H9 (cell line): ENCODE measurements at regions not wholly inside any gene's neighbourhood (a gene's known extent, or its start where the extent isn't known, plus 50 kb on each side); places are given as distances from the start of the nearest gene placed in this dataset.

Source experiments
- DNase-seq: peaks from one replicate; pipeline ENCODE4 v3.0.0-alpha.2; 2017
- H2AFZ ChIP-seq: one replicate; pipeline ENCODE4 v1.6.1; 2013; ENCODE audit warnings: mild to moderate bottlenecking, low read length, control low read depth, moderate library complexity
- H2AK5ac ChIP-seq: 2 replicates; pipeline ENCODE4 v1.6.1; 2013; ENCODE audit warnings: low read length, control low read depth, mixed read lengths; ENCODE audit not compliant: insufficient read length
- H2BK120ac ChIP-seq: one replicate; pipeline ENCODE4 v1.6.1; 2013; ENCODE audit warnings: low read depth, mild to moderate bottlenecking, low read length, control low read depth, inconsistent platforms; ENCODE audit not compliant: poor library complexity, severe bottlenecking
- H2BK12ac ChIP-seq: 2 replicates; pipeline ENCODE4 v1.6.1; 2013; ENCODE audit warnings: low read length, control low read depth, mixed read lengths, low read depth; ENCODE audit not compliant: insufficient read length
- H2BK15ac ChIP-seq: 2 replicates; pipeline ENCODE4 v1.6.1; 2013; ENCODE audit warnings: low read depth, low read length, control low read depth
- H2BK20ac ChIP-seq: one replicate; pipeline ENCODE4 v1.6.1; 2013; ENCODE audit warnings: low read depth, mild to moderate bottlenecking, low read length, control low read depth, inconsistent platforms; ENCODE audit not compliant: poor library complexity, severe bottlenecking
- H2BK5ac ChIP-seq: 2 replicates; pipeline ENCODE4 v1.6.1; 2013; ENCODE audit warnings: low read length, control low read depth, mixed read lengths; ENCODE audit not compliant: insufficient read length
- H3K14ac ChIP-seq: 2 replicates; pipeline ENCODE4 v1.6.1; 2013; ENCODE audit warnings: low read length, control low read depth; ENCODE audit not compliant: insufficient read depth
- H3K18ac ChIP-seq: 2 replicates; pipeline ENCODE4 v1.6.1; 2013; ENCODE audit warnings: low read depth, mild to moderate bottlenecking, mixed read lengths, low read length, control low read depth; ENCODE audit not compliant: insufficient read length
- H3K23ac ChIP-seq: 2 replicates; pipeline ENCODE4 v1.6.1; 2013; ENCODE audit warnings: low read length, control low read depth, mixed read lengths, low read depth; ENCODE audit not compliant: insufficient read length
- H3K23me2 ChIP-seq: 2 replicates; pipeline ENCODE4 v1.6.1; 2013; ENCODE audit warnings: low read depth, mild to moderate bottlenecking, mixed read lengths, low read length, control low read depth; ENCODE audit not compliant: insufficient read length, poor library complexity, severe bottlenecking
- H3K27ac ChIP-seq: 2 replicates; pipeline ENCODE4 v1.5.1; 2013; ENCODE audit warnings: low read length, control low read depth, mixed read lengths, low read depth; ENCODE audit not compliant: insufficient read length
- H3K27me3 ChIP-seq: 2 replicates; pipeline ENCODE4 v1.6.1; 2013; ENCODE audit warnings: low read length, control low read depth, inconsistent platforms; ENCODE audit not compliant: insufficient read depth
- H3K4ac ChIP-seq: 2 replicates; pipeline ENCODE4 v1.6.1; 2013; ENCODE audit warnings: low read depth, mild to moderate bottlenecking, control low read depth, inconsistent platforms, low read length, moderate library complexity
- H3K4me1 ChIP-seq: 2 replicates; pipeline ENCODE4 v1.6.1; 2013; ENCODE audit warnings: low read length, control low read depth, inconsistent platforms; ENCODE audit not compliant: insufficient read depth
- H3K4me2 ChIP-seq: 2 replicates; pipeline ENCODE4 v1.6.1; 2013; ENCODE audit warnings: low read length, control low read depth, mixed read lengths; ENCODE audit not compliant: insufficient read length, insufficient read depth
- H3K56ac ChIP-seq: 2 replicates; pipeline ENCODE4 v1.6.1; 2013; ENCODE audit warnings: low read depth, mild to moderate bottlenecking, mixed read lengths, low read length, control low read depth; ENCODE audit not compliant: insufficient read length
- H3K79me1 ChIP-seq: 2 replicates; pipeline ENCODE4 v1.6.1; 2013; ENCODE audit warnings: low read depth, mild to moderate bottlenecking, moderate library complexity, low read length, control low read depth, inconsistent platforms; ENCODE audit not compliant: insufficient read depth, poor library complexity, severe bottlenecking
- H3K79me2 ChIP-seq: 2 replicates; pipeline ENCODE4 v1.6.1; 2013; ENCODE audit warnings: low read length, control low read depth, inconsistent platforms; ENCODE audit not compliant: insufficient read depth
- H3K9ac ChIP-seq: 2 replicates; pipeline ENCODE4 v1.6.1; 2013; ENCODE audit warnings: low read length, control low read depth, mixed read lengths; ENCODE audit not compliant: insufficient read length; ENCODE audit errors: extremely low read depth
- H3K9me3 ChIP-seq: one replicate; pipeline ENCODE4 v1.6.1; 2013; ENCODE audit warnings: low read depth, low read length, inconsistent platforms; ENCODE audit not compliant: control insufficient read depth
- H3T11ph ChIP-seq: one replicate; pipeline ENCODE4 v1.6.1; 2013; ENCODE audit warnings: mild to moderate bottlenecking, low read length, control low read depth, inconsistent platforms
- H4K20me1 ChIP-seq: one replicate; pipeline ENCODE4 v1.6.1; 2013; ENCODE audit not compliant: control insufficient read depth, insufficient read length, insufficient read depth
- H4K5ac ChIP-seq: 2 replicates; pipeline ENCODE4 v1.6.1; 2013; ENCODE audit warnings: low read depth, mild to moderate bottlenecking, mixed read lengths, low read length, control low read depth; ENCODE audit not compliant: insufficient read length
- H4K8ac ChIP-seq: replicated peaks from 2 replicates; pipeline ENCODE4 v1.6.1; 2013; ENCODE audit warnings: low read length, control low read depth, mixed read lengths, low read depth; ENCODE audit not compliant: insufficient read length
- H4K91ac ChIP-seq: 2 replicates; pipeline ENCODE4 v1.6.1; 2013; ENCODE audit warnings: low read depth, mild to moderate bottlenecking, moderate library complexity, mixed read lengths, low read length, control low read depth; ENCODE audit not compliant: insufficient read length
- H3K27ac Mint-ChIP-seq, 3 experiments: 2 replicates in 2 of 3; 3 replicates in 1 of 3; pipeline ENCODE4 v1.8.0; 2020 to 2021; ENCODE audit warnings: mixed read lengths in 3 of 3, mild to moderate bottlenecking in 1 of 3, moderate library complexity in 1 of 3
- H3K27me3 Mint-ChIP-seq: 2 replicates; pipeline ENCODE4 v1.8.0; 2021; ENCODE audit warnings: low read depth, mild to moderate bottlenecking, moderate library complexity, mixed read lengths
- H3K36me3 Mint-ChIP-seq, 3 experiments: 2 replicates in 2 of 3; 3 replicates in 1 of 3; pipeline ENCODE4 v1.8.0; 2020 to 2021; ENCODE audit warnings: low read depth in 3 of 3, mixed read lengths in 3 of 3; ENCODE audit not compliant: insufficient read depth in 1 of 3
- H3K4me1 Mint-ChIP-seq, 2 experiments: 2 replicates each; pipeline ENCODE4 v1.8.0; 2020; ENCODE audit warnings: mixed read lengths in 2 of 2
- H3K4me3 Mint-ChIP-seq, 2 experiments: 2 replicates in 1 of 2; 3 replicates in 1 of 2; pipeline ENCODE4 v1.8.0; 2020 to 2021; ENCODE audit warnings: mild to moderate bottlenecking in 2 of 2, mixed read lengths in 2 of 2, moderate library complexity in 1 of 2
- H3K9me3 Mint-ChIP-seq, 2 experiments: 2 replicates in 1 of 2; 3 replicates in 1 of 2; pipeline ENCODE4 v1.8.0; 2020; ENCODE audit warnings: mild to moderate bottlenecking in 2 of 2, mixed read lengths in 2 of 2, moderate library complexity in 1 of 2
- WGBS: extraction: QIAGEN DNeasy Blood & Tissue Kit; methylation state at CpG from one replicate; pipeline ENCODE4 v1.1.7; 2013; ENCODE audit warnings: missing lambda C conversion rate, low lambda C conversion rate, mixed read lengths; ENCODE audit not compliant: insufficient read length; ENCODE audit errors: extremely low coverage; 5-methylcytosine and 5-hydroxymethylcytosine counted together
- TF ChIP-seq, protein P1 (sequence below): fragments of 200-600 bp; sonication (generic); conservative IDR thresholded peaks from 3 replicates; pipeline ENCODE4 v1.8.0; 2021; ENCODE audit warnings: antibody characterized with exemption, mild to moderate bottlenecking

DNA sequence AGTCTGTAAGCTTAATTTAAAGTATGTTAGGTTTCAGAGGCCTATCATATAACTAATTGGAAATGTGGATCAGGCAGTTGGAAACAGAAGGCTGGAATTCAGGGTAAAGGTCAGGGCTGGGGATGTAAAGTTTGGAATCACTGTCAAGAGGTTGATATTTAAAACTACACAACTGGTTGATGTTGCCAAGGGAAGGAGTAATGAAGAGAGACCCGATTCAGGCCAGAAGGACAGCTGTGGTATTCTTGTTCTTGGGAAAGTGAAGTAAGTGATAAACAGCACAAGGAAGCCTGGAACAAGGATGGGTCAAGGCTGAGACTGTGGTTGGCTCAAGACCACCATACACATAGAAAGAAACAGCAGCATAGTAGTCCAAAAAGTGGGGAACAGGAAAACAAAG is 654.2 kb downstream of the NTRK3 start:
- TF ChIP-seq, protein P1, sequence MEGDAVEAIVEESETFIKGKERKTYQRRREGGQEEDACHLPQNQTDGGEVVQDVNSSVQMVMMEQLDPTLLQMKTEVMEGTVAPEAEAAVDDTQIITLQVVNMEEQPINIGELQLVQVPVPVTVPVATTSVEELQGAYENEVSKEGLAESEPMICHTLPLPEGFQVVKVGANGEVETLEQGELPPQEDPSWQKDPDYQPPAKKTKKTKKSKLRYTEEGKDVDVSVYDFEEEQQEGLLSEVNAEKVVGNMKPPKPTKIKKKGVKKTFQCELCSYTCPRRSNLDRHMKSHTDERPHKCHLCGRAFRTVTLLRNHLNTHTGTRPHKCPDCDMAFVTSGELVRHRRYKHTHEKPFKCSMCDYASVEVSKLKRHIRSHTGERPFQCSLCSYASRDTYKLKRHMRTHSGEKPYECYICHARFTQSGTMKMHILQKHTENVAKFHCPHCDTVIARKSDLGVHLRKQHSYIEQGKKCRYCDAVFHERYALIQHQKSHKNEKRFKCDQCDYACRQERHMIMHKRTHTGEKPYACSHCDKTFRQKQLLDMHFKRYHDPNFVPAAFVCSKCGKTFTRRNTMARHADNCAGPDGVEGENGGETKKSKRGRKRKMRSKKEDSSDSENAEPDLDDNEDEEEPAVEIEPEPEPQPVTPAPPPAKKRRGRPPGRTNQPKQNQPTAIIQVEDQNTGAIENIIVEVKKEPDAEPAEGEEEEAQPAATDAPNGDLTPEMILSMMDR = no peak

More for the DNA sequence above, 654.2 kb downstream of the NTRK3 start:
- Histone ChIP-seq H3K18ac (no peak overlapping the region), H3K4me1 (no peaks in the 10 kb centered on the region), H3K9me3 (no peaks in the 10 kb centered on the region), H3K14ac (no peak overlapping the region), H2BK15ac (no peak overlapping the region), H3K79me2 (no peaks in the 10 kb centered on the region), H4K5ac (no peak overlapping the region), H2BK120ac (no peak overlapping the region), H2AK5ac (no peak overlapping the region), H3K23me2 (no peaks in the 10 kb centered on the region), H3T11ph (no peak overlapping the region), H3K27ac (no peak overlapping the region), H4K20me1 (no peaks in the 10 kb centered on the region), H3K56ac (no peak overlapping the region), H4K8ac (no peak overlapping the region), H2BK5ac (no peak overlapping the region), H2BK12ac (no peak overlapping the region), H3K27me3 (no peaks in the 10 kb centered on the region), H3K9ac (no peak overlapping the region), H4K91ac (no peak overlapping the region), H3K79me1 (no peaks in the 10 kb centered on the region), H2AFZ (no peak overlapping the region), H2BK20ac (no peak overlapping the region), H3K4me2 (no peak overlapping the region), H3K4ac (no peak overlapping the region), H3K23ac (no peak overlapping the region)
- Mint-ChIP-seq H3K27ac (no peak overlapping the region), H3K4me3 (no peak overlapping the region), H3K4me1 (no peaks in the 10 kb centered on the region), H3K27me3 (no peaks in the 10 kb centered on the region), H3K9me3 (no peaks in the 10 kb centered on the region), H3K36me3 (no peaks in the 10 kb centered on the region)
- no peak for DNase-seq
- no CpG with 5 or more reads among the region's 1 CpG for WGBS
